Stimulated activated naive CD8-positive, alpha-beta T cell treated with anti-CD3 and anti-CD28 coated beads, Interleukin-15, amount 100 ng/mL, for 72 hours (primary cell): ENCODE measurements at regions not wholly inside any gene's neighbourhood (a gene's known extent, or its start where the extent isn't known, plus 50 kb on each side); places are given as distances from the start of the nearest gene placed in this dataset.
A peak's percentile ranks its signal among the peaks of the same experiment; 100 is the strongest.

Experiments
- ATAC-seq: fragments of 150-1000 bp; cut with Tn5 transposase; 2 replicates; pipeline ENCODE4 v1.10.0; 2021; ENCODE audit warnings: mild to moderate bottlenecking, moderate library complexity
- DNase-seq, 2 donors: peaks; one replicate each; pipeline ENCODE4 v3.0.0; 2021 to 2022
- H3K27ac Mint-ChIP-seq, 2 donors: one replicate each; pipeline ENCODE4 v1.8.0; 2022; ENCODE audit warnings: mild to moderate bottlenecking in 2 of 2, mixed read lengths in 2 of 2, moderate library complexity in 2 of 2
- H3K27me3 Mint-ChIP-seq: one replicate; pipeline ENCODE4 v1.8.0; 2022; ENCODE audit warnings: mixed read lengths
- H3K4me1 Mint-ChIP-seq: one replicate; pipeline ENCODE4 v1.8.0; 2022; ENCODE audit warnings: mild to moderate bottlenecking, mixed read lengths
- H3K4me3 Mint-ChIP-seq, 2 donors: one replicate each; pipeline ENCODE4 v1.8.0; 2022; ENCODE audit warnings: mild to moderate bottlenecking in 2 of 2, mixed read lengths in 2 of 2, moderate library complexity in 1 of 2
- H3K9me3 Mint-ChIP-seq, 2 donors: one replicate each; pipeline ENCODE4 v1.8.0; 2022; ENCODE audit warnings: mixed read lengths in 2 of 2

DNA sequence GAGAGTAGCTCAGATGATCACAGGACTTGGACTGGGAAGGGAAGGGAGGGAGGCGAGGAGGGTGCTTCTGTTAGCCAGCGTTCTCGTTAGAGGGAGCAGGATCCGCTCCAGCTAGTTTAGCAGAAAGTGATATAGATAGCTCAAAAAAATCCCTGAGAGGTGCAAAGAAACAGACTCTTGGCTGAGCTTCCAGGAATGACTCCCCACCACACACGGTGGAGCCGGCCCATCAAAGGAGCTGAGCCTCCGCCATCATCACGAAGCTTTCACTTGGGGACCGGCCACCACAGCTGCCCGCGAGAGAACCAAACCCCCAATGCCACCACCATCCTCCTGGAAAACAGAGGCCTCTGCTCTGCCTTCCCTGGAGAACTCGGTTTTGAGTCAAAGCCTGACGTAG, 124.6 kb upstream of the BCL2L14 start:
- no peak for DNase-seq
- Mint-ChIP-seq H3K9me3 (peaks cover 0 to 8% of the 10 kb centered on the region in 2 donors), H3K4me1 (peaks cover 15% of the 10 kb centered on the region), H3K27me3 (peaks cover 48% of the 10 kb centered on the region), H3K27ac (no peak overlapping the region), H3K4me3 (no peak overlapping the region)
- ATAC-seq = no peak

DNA sequence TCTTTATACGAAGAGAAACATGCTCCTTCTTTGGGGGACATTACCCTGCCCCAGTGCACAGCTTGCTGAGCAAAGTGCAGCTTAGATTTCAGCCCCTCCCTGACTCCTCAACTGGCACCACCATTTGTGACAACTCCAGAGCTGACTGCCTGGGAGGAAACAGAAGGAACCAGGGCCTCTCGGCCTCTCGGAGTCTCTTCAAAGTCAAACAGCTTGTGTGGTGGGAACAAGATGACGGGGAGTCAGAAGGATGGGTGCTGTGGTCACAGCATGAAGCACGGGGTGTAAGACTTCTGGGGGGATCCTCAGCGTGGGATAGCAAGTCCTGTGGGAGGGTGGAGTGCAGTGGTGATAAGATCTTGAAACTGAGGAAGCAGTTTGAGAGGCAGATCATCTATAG, 123.5 kb upstream of the BCL2L14 start:
- H3K27me3 Mint-ChIP-seq = peaks cover 48% of the 10 kb centered on the region
- DNase-seq (no peak), ATAC-seq (no peak)
- H3K9me3 Mint-ChIP-seq = peaks cover 0 to 8% of the 10 kb centered on the region in 2 donors
- H3K4me1 Mint-ChIP-seq = peaks cover 15% of the 10 kb centered on the region
- no peak overlapping the region for H3K27ac Mint-ChIP-seq
- no peak overlapping the region for H3K4me3 Mint-ChIP-seq

DNA sequence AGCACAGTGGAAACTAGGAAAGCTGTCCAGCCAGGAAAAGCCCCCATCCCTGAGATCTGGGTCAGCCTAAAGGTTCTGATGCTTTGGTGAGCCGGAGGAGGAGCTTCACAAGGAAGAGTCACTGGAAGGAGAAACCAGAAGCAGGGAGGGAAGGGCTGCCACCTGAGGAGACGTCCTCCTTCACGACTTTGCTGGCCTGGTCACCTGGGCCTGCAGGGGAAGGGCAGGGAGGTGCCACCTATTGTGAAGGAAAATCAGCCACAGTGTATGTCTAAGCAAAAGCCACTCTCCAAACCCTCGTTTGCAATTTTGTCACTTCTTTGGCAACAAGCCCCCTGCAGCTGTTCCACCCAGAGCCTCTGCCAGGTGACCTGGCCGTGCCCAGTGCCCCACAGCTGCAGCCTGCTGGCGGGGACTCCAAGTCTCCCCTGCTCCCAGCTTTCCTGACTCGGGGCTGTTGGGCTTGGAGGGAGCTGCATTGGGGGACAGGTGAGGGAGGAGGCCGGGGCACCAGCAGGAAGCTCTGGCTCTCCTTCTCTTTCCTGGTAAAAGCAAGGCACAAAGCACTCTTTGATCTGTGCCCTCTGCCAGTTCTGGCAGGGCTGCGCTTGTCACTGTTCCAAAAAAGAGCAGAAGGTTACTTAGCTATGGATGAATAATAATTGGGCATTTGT, 120.9 kb upstream of the BCL2L14 start:
- no peak for DNase-seq
- H3K4me3 Mint-ChIP-seq = no peak overlapping the region
- peaks cover 0 to 8% of the 10 kb centered on the region in 2 donors for H3K9me3 Mint-ChIP-seq
- H3K4me1 Mint-ChIP-seq = peaks cover 23% of the 10 kb centered on the region
- H3K27ac Mint-ChIP-seq = no peak overlapping the region
- H3K27me3 Mint-ChIP-seq = peaks cover 39% of the 10 kb centered on the region
- no peak for ATAC-seq

DNA sequence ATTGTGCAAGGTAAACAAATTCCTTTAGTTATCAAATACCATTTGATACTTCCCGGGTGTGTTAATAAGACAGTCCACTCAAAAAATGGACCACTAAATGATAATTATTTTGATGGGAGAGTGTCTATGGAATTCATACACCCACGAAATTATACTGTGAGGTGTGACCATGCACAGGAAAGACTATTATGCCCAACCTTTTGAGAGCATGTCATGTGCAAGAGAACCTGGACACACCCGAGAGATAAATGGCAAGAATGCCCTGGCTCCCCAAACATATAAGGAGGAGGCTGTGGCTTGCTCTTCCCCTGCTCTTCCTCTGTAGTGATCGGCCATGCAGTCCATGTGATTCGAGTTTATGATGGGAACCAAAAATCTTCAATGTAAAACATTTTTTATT, 119.5 kb upstream of the BCL2L14 start:
- Mint-ChIP-seq H3K27me3 (peaks cover 37% of the 10 kb centered on the region), H3K4me3 (no peak overlapping the region), H3K4me1 (peaks cover 25% of the 10 kb centered on the region), H3K9me3 (no peaks in the 10 kb centered on the region), H3K27ac (no peak overlapping the region)
- DNase-seq (no peak), ATAC-seq (no peak)

DNA sequence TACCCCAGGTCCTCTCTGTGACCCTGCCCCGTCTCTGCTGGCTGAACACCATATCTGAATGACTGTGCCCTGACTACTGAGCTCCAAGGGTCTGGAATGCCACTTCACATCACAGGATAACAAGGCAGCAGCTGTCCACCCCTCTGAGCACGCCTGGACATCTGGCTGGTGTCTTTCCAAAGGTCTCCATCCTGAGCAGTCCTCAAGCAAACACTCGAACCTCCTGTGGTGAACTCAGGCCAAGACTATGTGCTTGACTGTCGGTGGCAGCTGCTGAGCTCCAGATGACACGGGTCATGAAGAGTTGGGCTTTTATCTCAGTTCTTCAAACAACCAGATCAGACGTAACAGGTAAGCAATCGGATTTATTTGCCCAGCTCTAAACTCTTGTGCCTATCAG, 117.2 kb upstream of the BCL2L14 start:
- Mint-ChIP-seq H3K4me3 (no peak overlapping the region), H3K27me3 (peaks cover 48% of the 10 kb centered on the region), H3K27ac (no peak overlapping the region), H3K9me3 (no peaks in the 10 kb centered on the region), H3K4me1 (peaks cover 25% of the 10 kb centered on the region)
- ATAC-seq = no peak
- no peak for DNase-seq

DNA sequence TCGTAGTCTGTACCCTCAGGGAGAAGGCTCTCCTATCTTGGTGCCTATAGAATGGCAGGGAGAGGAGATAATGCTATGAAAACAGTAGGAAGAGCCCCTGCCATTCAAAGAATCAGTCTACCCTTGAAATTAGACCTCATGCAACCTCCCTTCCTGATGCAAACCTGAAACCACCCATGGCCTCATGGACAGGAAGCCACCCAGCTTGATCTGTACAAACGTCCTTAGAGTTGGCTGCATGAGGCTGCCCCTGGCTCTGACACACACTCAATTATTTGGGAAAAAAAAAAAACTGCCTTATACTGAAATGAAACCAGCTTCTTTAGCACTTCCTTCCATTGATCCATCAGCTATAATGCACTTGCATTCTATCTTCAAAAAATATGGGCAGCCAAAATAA, 116.6 kb upstream of the BCL2L14 start:
- Mint-ChIP-seq H3K27ac (peak overlapping the region; percentile 59 to 67), H3K27me3 (peaks cover 41% of the 10 kb centered on the region), H3K4me3 (peak overlapping the region; percentile 10 to 16), H3K9me3 (no peaks in the 10 kb centered on the region), H3K4me1 (peaks cover 32% of the 10 kb centered on the region)
- ATAC-seq (no peak), DNase-seq (no peak)

DNA sequence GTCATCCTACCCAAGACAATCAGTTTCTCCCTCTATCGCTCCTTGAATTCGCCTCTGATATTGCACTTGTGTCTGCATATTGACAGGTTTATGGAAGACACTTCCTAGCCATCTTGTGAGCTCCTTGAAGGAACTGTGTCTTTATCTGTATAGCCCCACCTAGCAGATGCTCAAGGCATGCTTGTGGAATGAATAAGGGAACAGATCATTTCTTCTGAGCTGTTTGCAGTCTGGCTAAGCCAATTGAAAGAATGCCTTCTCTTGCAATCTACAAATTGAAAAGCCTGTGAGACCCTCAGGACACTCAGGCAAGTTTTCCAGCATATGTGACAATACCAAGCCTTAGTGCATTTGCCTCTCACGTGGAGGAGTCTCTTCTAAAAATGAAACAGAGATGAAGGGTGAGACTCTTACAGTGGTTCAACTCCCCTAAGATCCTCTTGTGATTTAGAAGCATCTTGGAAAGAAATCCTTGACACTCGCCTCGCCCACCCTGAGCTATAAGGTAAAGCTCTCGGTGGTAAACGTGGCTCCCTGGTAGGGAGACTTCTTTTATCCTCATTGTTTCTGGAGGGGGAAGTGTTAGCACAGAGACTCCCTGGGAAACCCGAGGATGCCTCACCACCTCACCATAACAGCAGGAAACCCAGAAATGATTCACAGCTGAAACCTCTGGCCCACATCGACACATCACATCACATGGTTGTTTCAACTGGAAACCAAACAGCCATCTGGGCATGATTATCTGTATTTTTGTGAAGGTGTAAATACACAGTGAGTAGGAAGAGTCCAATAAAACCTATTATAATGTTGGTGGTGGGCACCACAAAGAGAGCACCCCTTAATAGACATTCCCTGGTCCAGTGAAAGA, 112.3 kb upstream of the BCL2L14 start:
- Mint-ChIP-seq H3K4me3 (peak overlapping the region; percentile 55 to 60), H3K9me3 (no peaks in the 10 kb centered on the region), H3K27me3 (peaks cover 24% of the 10 kb centered on the region), H3K27ac (peak overlapping the region; percentile 54 to 93), H3K4me1 (peaks cover 38% of the 10 kb centered on the region)
- DNase-seq (peak; percentile 20 to 66), ATAC-seq (peak; percentile 97)

DNA sequence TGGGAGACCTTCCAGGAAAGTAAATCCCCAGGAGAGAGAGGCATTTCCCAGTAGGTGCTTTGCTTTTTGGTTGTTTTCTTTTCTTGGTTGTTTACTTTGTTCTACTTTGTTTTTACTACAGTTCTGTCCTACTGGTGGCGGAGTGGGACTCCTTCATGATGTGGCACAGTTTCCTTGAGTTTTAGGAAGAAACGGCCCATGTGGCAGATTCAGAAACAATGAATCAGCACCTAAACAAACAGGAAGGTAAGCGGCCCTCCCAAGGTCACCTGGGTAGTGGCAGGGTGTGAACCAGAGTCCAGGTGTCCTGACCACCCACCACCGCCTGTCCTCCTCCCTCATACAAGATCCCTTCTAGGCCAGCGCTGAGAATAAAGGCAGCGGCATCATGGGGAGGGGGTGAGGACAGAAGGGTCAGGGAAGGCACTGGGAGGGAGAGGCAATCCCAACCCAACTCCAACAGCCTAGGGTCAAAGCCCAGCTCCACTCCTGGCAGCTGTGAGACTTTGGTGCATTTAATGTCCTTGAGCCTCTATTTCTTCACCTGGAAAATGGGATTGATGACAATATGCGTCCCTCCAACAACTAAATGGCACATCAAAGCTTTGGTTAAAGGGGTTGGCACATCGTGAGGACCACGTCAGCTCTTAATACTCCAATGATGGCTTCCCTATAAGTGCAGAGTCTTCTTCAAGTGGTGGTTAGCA, 111.5 kb upstream of the BCL2L14 start:
- DNase-seq (no peak), ATAC-seq (peak; percentile 19)
- Mint-ChIP-seq H3K27me3 (peaks cover 24% of the 10 kb centered on the region), H3K9me3 (no peaks in the 10 kb centered on the region), H3K4me3 (peak overlapping the region in 1 of 2 donors; percentile 60), H3K27ac (peak overlapping the region; percentile 54 to 93), H3K4me1 (peaks cover 30% of the 10 kb centered on the region)

DNA sequence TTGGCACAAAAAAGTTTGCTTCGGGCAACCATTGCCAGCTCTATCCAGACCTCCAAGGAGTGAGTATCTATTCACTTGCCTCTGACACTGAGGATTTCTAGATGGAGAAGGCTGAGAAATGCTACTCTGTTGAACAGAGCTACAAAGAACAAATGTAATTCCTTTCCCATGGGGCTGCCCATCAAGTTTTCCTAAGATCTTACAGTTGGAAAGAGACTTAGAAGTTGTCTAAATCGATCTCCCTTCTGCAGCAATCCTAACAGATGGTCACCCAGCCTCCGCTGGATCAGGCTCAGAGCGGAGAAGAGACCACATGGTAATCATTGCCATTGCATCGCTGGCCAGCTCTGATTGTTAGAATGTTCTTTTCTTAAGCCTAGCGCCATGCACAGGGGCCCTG, 110.1 kb upstream of the BCL2L14 start:
- Mint-ChIP-seq H3K27ac (no peak overlapping the region), H3K9me3 (no peaks in the 10 kb centered on the region), H3K27me3 (peaks cover 21% of the 10 kb centered on the region), H3K4me1 (peaks cover 22% of the 10 kb centered on the region), H3K4me3 (no peak overlapping the region)
- no peak for ATAC-seq
- DNase-seq = no peak

DNA sequence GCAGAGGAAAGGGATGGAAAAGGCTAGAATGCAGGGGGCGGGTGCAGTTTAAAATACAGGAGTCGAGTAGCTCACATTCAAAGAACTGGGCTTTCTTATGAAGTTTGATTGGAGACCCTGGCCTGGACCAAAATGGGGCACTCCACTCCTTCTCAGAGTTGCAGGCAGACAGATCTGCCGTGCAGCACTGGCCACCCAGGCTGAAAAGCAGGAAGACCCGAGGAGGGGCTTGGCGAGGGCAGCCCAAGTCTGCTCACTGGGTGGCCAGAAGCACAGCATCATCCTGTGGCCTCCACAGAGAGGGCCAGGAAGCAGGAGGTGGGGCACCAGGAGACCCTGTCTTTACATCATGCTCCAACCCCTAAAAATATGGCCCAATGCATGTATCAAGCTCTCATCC, 109.1 kb upstream of the BCL2L14 start:
- DNase-seq (no peak), ATAC-seq (no peak)
- Mint-ChIP-seq H3K9me3 (no peaks in the 10 kb centered on the region), H3K27me3 (peaks cover 10% of the 10 kb centered on the region), H3K4me1 (peaks cover 22% of the 10 kb centered on the region), H3K27ac (no peak overlapping the region), H3K4me3 (no peak overlapping the region)

DNA sequence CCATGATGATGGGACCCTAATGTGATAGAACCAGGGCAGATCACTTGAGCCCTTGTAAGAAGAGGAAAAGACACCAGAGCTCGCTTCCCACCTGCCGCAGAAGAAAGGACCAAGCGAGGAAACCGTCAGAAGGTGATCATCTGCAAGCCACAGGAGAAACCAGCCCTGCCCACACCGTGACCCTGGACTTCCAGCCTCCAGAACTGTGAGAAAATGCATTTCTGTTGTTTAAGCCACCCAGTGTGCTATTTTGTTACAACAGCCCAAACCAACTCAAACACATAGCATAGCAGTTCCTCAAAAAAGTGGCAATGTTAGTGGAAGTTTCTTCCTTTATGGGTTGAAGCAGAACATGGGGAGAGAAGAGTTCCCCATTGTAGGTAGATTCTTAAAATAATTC, 107.9 kb upstream of the BCL2L14 start:
- Mint-ChIP-seq H3K4me1 (peaks cover 21% of the 10 kb centered on the region), H3K27ac (no peak overlapping the region), H3K4me3 (no peak overlapping the region), H3K9me3 (no peaks in the 10 kb centered on the region), H3K27me3 (peaks cover 16% of the 10 kb centered on the region)
- ATAC-seq (no peak), DNase-seq (no peak)

DNA sequence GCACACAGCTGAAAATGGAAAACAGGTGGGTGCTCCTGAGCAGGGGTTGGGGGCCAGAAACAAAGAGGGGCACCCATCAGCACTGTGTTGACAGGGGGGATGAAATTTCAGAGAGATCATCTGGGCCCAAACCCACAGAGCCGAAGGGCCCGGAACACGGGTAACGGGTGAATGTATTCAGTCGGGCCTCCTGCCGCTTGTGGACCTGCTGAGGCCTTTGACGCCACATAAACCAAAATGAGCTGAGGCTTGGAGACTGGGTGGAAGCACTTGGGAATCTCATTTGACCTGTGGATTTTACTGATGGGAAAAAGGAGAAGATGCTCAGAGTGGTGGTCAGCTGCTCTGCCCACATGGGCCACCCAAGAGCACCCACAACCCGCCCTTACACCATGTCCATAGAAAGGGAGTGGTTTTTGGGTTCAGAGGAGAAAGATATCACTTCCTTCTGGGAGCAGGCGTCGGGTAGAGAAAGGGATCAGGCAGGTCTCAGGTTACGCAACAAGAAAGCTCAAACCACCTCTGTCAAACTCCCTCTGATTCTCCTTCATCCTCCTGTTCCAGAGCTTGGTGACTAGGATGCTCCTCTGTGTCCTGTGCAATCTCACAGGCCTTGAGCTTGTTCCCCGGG, 106.8 kb upstream of the BCL2L14 start:
- Mint-ChIP-seq H3K9me3 (no peaks in the 10 kb centered on the region), H3K4me3 (no peak overlapping the region), H3K27ac (peak overlapping the region in 1 of 2 donors; percentile 3), H3K27me3 (peaks cover 10% of the 10 kb centered on the region), H3K4me1 (peaks cover 10% of the 10 kb centered on the region)
- DNase-seq = no peak
- ATAC-seq = no peak

DNA sequence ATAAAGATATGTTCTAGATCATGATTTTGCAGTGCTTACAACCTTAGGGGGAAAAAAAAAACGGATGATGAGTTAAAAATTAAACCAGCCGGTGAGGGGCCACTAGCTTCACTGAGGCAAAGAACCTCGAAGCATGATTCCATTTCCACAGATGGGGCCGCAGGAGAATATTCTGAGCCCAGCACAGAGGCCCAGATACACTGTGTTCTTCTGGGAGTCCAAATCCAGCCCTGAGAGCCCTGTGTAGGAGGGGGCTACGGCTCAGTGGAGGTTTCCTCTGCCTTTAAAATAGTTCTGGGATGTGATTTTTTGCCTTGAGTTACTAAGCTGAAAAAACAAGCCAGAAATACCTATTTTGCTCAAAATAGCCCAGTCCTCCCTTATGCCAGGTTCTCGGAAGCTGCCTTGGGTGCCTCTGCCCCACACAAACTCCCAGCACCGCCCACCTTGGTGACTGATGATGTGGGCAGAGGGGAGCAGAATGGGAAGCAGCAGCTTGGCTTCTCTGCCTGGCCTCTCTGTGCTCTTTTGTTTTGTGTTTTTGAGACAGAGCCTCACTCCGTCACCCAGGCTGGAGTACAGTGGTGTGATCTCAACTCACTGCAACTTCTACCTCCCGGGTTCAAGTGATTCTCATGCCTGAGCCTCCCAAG, 105.4 kb upstream of the BCL2L14 start:
- DNase-seq (no peak), ATAC-seq (no peak)
- no peaks in the 10 kb centered on the region for H3K9me3 Mint-ChIP-seq
- H3K4me3 Mint-ChIP-seq = no peak overlapping the region
- H3K4me1 Mint-ChIP-seq = no peaks in the 10 kb centered on the region
- peaks cover 15% of the 10 kb centered on the region for H3K27me3 Mint-ChIP-seq
- H3K27ac Mint-ChIP-seq = no peak overlapping the region

DNA sequence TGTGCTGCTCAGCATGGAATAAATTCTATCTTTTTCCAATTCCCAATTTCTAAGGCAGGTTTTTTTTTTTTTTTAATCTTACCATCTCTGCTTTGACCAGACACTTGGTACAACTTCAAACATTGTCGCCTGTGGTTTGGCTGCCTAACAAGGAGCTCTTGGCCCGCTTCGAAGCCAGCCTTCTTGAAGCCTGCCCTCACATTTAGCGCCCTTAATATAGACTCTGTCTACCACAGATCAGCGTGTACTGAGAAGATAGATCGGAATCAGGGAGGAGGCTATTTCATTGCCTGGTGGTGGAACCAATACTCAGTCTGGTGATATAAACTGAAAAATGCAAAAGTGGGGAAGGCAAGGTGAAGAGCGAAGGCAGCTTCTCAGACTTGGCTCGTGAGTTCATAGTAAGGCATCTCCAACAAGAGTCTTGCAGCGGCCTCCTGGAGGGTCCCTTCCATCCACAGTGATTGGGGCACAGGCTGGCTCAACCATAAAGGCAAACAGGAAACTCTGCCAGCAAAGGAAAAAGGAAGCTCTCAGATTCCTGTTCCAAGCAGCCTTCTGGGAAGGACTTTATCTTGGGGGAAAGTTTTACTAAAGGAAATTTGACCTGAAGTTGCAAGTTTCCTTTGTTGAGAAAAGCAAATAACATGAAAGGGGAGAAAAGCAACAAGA, 103.2 kb upstream of the BCL2L14 start:
- H3K4me3 Mint-ChIP-seq = no peak overlapping the region
- DNase-seq (no peak), ATAC-seq (no peak)
- no peaks in the 10 kb centered on the region for H3K9me3 Mint-ChIP-seq
- H3K4me1 Mint-ChIP-seq = no peaks in the 10 kb centered on the region
- no peak overlapping the region for H3K27ac Mint-ChIP-seq
- peaks cover 18% of the 10 kb centered on the region for H3K27me3 Mint-ChIP-seq

DNA sequence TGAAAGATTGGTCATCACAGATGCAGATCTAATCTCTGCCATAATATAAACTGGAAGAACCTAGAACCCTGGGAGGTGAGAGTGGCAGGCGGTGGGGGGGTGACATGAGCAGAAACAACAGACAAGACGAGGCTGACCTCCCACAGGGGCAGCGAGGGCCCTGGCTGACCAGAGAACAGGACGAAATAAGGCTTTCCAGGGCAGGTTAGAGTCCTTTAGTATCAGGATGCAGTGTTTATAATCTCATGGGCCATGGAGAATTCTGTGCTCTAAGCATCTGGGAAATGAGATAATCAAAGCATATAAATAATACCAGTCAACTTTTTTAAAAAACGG, 102.7 kb upstream of the BCL2L14 start:
- H3K9me3 Mint-ChIP-seq = no peaks in the 10 kb centered on the region
- no peak overlapping the region for H3K27ac Mint-ChIP-seq
- H3K27me3 Mint-ChIP-seq = peaks cover 18% of the 10 kb centered on the region
- H3K4me1 Mint-ChIP-seq = no peaks in the 10 kb centered on the region
- DNase-seq = no peak
- ATAC-seq = no peak
- no peak overlapping the region for H3K4me3 Mint-ChIP-seq
